ENCODE measurements at regions not wholly inside any gene's neighbourhood (a gene's known extent, or its start where the extent isn't known, plus 50 kb on each side); places are given as distances from the start of the nearest gene placed in this dataset.
A peak's percentile ranks its signal among the peaks of the same experiment; 100 is the strongest.
"Not testable (repeated sequence)": the region's sequence is repeated elsewhere in the genome, so short reads cannot be mapped to it uniquely, and the experiment has no call there.

- no peak for DNase-seq
Measured at GRCh38 chr5:101159006-101159405, 255.9 kb upstream of the ST8SIA4 start.

DNA sequence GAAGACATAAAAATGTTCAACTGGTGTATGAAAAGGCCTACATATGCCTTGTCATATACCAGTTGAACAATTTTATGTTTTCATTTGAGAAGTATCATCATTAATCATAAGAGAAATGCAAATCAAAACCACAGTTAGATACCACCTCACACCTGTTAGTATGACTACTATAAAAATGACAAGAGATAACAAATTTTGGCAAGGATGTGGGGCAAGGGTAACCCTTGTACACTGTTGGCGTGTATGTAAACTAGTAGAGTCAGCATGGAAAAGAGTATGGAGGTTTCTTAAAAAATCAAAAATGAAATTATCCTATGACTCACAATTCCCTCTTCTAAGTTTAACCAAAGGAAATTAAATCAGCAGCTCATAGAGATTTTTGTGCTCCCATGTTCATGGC lies 250.4 kb upstream of the ST8SIA4 start:
- no peak for DNase-seq

DNA sequence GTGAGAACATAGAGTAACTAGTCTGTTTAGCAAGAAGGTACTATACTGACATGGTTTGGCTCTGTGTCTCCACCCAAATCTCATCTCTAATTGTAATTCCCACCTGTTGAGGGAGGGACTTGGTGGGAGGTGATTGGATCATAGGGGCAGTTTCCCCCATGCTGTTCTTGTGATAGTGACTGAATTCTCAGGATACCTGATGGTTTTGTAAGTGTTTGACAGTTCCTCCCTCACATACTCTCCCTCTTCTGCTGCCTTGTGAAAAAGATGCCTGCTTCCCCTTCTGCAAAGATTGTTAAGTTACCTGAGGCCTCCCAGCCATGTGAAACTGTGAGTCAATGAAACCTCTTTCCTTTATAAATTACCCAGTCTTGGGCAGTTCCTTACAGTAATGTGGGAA lies 240.4 kb upstream of the ST8SIA4 start:
- DNase-seq, result no peak

GRCh38 chr5:101142102-101142501 lies 239.0 kb upstream of the ST8SIA4 start:
- no peak for DNase-seq

DNA sequence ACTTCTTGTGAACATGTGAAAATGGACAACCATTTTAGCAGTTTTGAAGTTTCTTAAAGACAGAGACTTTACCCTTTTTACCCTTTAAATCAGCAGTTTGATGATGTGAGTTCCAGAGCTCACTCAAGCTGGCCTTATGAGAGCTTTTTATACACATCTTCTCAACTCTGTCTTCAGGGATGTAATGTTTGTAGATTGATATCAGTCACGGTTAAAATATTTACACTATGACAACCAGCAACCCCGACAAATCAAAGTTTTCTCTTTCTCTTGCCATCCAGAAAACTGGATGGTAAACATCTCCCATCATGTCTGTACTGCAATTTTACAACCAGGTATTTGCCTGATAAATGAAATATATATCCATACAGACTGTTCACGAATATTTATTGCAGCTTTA lies 233.4 kb upstream of the ST8SIA4 start:
- no peak for DNase-seq

GRCh38 chr5:101123363-101123762 lies 220.3 kb upstream of the ST8SIA4 start:
- DNase-seq, result no peak

GRCh38 chr5:101112645-101113044 lies 209.6 kb upstream of the ST8SIA4 start:
- DNase-seq, result no peak

DNA sequence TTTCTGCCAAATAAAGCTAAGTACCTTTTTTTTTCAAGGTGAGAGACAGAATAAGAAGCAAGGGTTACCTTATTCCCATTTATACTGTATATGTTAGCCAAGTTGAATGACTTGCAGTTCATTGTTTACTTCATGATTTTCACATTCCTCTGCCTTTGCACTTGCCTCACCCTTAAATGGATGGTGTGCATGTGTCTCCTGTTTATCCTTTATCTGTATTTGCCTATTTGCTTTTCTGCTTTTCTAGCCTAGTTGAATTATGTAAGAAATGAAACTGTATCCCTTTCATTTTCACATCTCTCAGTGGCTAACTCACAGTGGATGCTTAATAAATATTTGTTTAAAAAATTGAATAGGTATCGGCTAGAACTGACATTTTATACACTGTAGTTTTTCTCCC lies 200.8 kb upstream of the ST8SIA4 start:
- DNase-seq, result no peak

- no peak for DNase-seq
Measured at GRCh38 chr5:101102506-101102905, 199.4 kb upstream of the ST8SIA4 start.

- no peak for DNase-seq
Measured at GRCh38 chr5:101091902-101092301, 188.8 kb upstream of the ST8SIA4 start.

DNA sequence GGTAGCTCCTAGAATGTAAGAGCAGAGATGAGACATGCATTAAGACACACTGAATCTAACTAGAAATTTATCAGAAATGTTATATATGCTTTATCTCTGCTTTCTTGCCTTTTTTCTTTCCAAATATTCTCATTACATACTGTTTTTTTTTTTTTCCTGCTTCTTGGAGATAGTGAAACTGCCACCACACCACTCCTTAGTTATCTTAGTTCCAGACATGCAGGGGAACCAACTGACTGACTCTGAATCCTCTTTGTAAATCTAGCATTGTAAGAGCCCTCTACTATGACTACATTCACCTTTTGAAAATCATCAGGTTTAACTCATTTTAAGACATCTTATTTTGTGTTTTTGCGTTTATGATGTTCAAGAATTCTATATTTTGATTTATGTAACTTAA lies 181.3 kb upstream of the ST8SIA4 start:
- no peak for DNase-seq

DNA sequence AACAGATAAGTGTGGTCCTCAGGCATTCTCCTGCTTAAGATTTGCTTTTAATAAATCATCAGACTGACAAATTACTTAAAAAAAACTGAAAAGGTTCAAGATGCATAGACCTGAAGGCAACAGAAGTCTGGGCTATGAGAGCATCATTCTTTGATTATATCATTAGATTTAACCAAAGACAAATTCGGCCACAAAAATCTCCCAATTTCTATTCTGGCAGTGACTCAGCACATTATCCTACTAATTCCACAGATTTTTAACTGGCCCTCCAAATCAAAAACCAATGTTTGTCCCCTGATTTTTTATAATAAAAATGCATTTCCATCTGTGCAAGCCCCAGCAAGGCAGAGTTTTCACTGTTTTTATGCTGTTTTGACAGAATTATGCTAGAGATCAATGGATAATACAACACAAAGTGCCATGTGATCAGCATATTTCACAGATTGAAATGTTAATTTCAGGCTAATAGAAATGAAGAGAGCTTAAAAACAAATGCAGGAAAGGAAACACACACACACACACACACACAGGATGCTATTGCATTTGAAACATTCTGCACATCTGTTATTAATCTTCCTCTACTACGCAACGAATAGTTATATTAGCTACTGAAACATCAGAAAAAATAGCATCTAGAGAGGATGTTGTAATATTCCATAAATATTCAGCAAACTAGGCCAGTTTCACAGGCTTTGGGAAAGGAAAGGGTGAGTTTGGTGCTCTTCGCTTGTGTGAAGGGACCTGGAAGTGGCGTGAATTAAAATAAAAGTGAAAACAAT lies 177.6 kb upstream of the ST8SIA4 start:
- no peak for DNase-seq

- no peak for DNase-seq
Measured at GRCh38 chr5:101068298-101068697, 165.2 kb upstream of the ST8SIA4 start.

- DNase-seq, result no peak
Measured at GRCh38 chr5:101067429-101067828, 164.3 kb upstream of the ST8SIA4 start.

DNA sequence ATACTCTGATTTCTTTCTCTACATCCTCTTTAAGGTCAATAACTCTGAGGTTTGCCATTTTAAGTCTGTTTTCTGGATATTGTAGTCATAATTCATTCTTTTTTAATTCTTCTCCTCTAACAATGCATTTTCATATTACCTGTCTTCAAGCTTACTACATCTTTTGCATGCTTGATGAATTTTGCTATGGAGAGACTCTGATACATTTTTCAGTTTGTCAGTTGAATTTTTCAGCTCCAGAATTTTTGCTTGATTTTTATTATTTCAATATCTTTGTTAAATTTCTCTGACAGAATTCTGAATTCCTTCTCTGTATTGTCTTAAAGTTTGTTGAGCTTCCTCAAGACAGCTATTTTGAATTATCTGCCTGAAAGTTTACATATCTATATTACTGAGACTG lies 159.8 kb upstream of the ST8SIA4 start:
- DNase-seq, result no peak

GRCh38 chr5:101047181-101047580 lies 144.1 kb upstream of the ST8SIA4 start:
- DNase-seq, result no peak

DNA sequence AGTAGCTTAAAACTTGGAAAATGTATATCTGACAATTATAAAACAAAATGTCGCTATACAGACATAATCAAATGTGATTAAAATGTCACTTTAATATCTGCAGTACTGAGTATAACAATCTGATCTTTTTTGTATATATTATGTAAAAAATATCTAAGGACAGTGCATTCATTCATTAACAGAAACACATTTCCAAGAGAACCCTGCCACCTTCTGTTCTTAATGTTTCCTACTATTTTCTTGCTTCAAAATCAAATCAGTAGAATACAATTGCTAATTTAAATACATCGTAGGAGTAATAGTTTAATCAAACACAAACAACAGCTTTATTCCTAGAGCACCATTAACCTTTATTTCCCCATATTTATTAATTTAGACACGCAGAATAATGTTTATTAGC lies 142.6 kb upstream of the ST8SIA4 start:
- DNase-seq, result peak; percentile 40

GRCh38 chr5:101040002-101040401 lies 136.9 kb upstream of the ST8SIA4 start:
- not testable (repeated sequence) for DNase-seq

DNA sequence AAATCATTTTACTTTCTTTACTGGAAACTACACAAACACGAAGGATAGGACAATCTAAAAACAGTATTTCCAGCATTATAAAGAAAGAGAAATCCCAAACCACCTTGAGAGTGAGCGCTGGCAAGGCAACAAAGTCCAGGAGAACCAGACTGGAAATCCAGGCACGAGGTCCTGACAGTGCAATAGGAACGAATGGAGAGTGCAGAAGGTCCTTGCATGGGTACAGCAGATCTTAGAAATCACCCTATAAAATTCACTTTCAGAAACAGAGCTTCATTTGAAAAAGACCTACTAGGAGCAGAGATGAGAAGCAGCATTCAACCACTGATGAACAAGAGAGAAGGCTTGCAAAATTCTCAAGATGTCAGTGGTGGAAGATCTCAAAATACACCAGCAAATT lies 133.7 kb upstream of the ST8SIA4 start:
- no peak for DNase-seq

DNA sequence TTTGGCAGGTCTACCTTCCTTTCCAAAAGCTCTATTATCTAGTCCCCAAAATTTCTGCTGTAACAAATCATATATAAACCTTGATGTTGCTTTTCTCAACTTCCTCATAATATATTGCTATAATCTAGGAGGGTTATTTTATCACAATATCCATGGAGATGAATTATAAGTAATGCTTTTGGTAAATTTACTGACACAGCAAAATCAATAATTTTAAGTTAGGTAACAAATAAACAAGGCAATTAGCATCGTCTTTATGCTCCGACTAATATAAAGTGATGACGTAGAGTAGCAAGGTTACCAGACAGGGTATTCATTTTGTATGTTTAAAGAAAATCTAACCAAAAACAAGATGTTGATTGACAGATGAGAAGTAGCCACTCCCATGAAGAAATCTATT lies 132.3 kb upstream of the ST8SIA4 start:
- no peak for DNase-seq

GRCh38 chr5:101024299-101024698 lies 121.2 kb upstream of the ST8SIA4 start:
- no peak for DNase-seq

DNA sequence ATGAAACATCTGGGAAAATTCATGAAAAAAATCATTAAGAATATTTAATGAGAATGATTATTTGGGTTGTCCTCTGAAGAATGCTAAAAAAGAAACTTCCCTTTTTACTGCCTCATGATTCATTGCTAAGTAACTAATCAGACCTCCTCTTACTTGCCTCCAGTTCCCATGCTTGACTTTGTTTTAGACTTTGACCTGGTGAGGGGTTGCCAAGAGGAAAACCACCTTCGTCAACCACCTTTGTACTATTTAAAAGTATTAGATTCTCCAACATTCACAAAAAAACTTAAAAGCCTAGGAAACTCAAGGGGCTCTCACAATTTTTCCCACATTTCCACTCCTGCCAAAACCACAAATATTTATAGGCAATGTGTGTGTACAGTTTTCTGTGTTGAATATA lies 115.2 kb upstream of the ST8SIA4 start:
- no peak for DNase-seq

DNA sequence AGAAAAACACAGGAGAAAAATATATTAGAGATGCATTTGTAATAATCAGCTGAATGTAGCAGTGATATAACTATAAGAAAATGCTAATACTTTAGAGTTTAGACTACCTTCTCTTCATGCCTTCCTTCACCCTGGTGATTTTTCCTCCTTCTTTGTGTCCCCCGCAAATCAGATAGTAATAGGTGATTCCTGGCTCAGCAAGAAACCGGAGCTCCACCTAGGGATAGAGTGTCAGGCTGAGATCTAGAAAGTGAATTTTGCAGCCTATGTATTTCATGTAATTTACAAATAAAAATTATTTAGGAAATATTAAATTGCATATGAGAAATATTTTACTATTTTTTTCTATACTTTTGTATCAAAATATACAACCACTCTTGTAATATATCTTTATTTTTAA lies 109.8 kb upstream of the ST8SIA4 start:
- DNase-seq, result peak; percentile 6

DNA sequence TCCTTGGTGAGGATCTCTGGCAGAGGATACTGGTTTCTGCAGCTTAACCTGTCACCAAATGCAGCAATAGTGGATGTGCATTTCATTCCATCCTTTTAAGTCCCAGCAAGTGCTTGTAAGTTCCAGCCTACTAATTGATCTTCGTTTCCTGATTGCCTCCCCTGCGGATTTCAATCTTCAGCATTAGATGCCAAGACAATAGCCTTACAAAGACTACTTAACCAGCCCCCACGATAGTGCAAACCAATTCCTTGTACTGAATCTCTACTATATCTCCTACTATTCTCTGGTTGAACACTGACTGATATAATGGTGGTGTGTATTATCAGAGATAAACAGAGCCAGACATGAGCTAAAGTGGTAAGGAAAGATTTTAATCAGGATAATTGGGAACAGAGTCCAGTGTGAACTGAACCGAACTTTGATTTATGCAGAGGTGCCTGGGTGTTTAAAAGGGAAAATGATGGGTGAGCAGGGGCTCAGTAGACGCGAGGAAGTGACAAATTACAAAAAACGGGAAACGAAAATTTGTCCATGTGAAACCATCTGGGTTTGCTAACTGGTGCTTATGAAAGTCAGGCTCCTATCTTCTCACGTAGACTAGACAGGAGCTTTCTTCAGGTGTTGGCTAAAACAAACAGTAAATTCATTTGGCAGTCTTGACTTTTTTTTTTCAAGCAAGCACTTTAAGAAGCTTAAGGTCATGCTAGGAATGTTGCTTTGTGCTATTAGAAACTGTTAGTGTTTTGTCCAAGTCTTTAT lies 106.9 kb upstream of the ST8SIA4 start:
- DNase-seq, result no peak

All from dermis blood vessel endothelial cell (primary cell).